ENCODE measurements at regions not wholly inside any gene's neighbourhood (a gene's known extent, or its start where the extent isn't known, plus 50 kb on each side); places are given as distances from the start of the nearest gene placed in this dataset.

DNA sequence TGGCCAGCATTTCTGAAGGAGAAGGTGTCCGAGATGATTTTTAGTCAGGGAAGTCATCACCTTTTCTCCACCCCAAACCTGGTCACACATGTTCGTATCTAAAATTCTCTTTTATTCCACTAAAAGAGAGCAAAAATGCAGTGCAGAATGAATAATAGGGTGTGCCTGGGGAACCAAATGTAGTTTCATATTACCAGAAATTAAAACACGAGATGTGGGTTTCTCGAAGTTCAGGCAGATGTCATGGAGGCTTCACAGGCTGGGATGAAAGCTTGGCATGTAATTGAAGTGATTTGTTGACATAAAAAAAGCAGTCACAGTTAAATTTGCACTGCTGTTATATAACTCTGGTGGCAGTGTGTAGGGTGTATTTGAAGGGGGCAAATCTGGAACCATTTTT lies 165.5 kb upstream of the PDE5A start:
- no peaks in the 10 kb centered on the region for H3K36me3 ChIP-seq (ENCODE audit: control insufficient read depth, insufficient read depth, low read length)
- no peak for DNase-seq (ENCODE audit: low read depth)
- H3K27me3 ChIP-seq (ENCODE audit: control insufficient read depth, insufficient read depth, low read length): no peaks in the 10 kb centered on the region
- H3K4me3 ChIP-seq (ENCODE audit: low read depth, low read length): no peak overlapping the region
- TF ChIP-seq, protein P1, sequence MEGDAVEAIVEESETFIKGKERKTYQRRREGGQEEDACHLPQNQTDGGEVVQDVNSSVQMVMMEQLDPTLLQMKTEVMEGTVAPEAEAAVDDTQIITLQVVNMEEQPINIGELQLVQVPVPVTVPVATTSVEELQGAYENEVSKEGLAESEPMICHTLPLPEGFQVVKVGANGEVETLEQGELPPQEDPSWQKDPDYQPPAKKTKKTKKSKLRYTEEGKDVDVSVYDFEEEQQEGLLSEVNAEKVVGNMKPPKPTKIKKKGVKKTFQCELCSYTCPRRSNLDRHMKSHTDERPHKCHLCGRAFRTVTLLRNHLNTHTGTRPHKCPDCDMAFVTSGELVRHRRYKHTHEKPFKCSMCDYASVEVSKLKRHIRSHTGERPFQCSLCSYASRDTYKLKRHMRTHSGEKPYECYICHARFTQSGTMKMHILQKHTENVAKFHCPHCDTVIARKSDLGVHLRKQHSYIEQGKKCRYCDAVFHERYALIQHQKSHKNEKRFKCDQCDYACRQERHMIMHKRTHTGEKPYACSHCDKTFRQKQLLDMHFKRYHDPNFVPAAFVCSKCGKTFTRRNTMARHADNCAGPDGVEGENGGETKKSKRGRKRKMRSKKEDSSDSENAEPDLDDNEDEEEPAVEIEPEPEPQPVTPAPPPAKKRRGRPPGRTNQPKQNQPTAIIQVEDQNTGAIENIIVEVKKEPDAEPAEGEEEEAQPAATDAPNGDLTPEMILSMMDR (IDR thresholded peaks at IDR 0.05; ENCODE audit: insufficient read depth, low read length, poor library complexity, severe bottlenecking): no peak

DNA sequence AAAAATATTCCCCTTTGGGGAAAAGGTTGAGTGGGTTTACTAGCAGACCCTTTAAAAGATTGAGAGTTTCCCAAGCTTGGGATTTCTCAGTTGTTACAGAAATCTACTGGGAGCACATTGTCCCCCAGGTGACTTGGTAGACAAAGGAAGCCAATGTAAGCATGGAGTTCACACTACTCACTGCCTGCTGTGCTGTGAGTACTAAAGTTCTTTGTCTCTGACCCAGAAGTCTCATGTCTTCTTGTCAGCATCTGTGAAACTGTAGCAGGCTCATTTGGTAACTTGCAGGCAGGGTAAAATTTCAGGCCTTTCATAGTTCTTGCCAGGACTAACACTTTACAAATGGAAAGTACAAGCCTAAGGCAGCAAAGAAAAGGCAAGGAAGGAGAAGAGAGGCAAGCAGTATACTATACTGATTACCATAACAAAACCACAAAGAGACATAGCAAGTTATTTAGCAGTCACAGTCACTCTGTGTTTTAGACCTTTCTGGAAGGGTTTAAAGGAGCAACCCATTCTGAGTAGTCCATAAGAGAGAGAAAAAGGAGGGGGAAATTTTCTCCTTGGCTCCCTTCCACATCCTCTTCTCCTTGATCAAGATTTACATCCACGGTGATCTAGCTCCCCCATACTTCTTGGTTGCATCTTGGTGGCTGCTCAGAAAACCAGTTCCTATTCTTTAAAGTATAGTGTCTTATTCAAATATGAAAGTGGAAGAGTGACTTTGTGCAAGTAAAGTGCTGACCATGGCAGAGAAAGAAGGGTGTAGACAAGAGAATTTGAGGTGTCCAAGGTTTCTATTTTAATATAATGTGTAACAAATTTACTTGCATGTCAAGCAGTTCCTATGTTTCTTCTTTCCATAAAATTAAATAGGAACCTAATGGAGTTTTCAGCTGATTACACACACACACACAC lies 160.0 kb upstream of the PDE5A start:
- no peaks in the 10 kb centered on the region for H3K36me3 ChIP-seq (ENCODE audit: control insufficient read depth, insufficient read depth, low read length)
- H3K4me3 ChIP-seq (ENCODE audit: low read depth, low read length): no peak overlapping the region
- DNase-seq (ENCODE audit: low read depth): no peak
- TF ChIP-seq, protein P1 (IDR thresholded peaks at IDR 0.05; ENCODE audit: insufficient read depth, low read length, poor library complexity, severe bottlenecking): no peak
- H3K27me3 ChIP-seq (ENCODE audit: control insufficient read depth, insufficient read depth, low read length): no peaks in the 10 kb centered on the region

DNA sequence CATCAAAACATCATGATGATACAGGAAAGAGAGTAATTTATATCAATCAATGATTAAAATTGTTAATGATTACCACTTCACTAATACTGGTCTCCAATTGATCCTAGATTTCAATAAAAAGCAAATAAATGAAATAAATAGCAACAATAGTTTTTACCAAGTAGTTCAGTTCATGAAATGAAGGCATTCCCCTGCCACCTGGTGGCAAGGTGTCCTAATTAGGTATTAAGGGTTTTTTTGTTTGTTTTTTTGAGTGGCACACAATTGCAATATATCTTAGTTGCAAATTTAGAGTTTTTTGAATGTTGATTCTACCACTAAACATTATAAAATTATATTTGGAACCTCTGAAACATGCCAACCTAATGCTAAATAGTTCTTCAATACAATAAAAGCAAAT lies 157.4 kb upstream of the PDE5A start:
- TF ChIP-seq, protein P1 (IDR thresholded peaks at IDR 0.05; ENCODE audit: insufficient read depth, low read length, poor library complexity, severe bottlenecking): peak; percentile 33
- H3K4me3 ChIP-seq (ENCODE audit: low read depth, low read length): no peak overlapping the region
- DNase-seq (ENCODE audit: low read depth): no peak

DNA sequence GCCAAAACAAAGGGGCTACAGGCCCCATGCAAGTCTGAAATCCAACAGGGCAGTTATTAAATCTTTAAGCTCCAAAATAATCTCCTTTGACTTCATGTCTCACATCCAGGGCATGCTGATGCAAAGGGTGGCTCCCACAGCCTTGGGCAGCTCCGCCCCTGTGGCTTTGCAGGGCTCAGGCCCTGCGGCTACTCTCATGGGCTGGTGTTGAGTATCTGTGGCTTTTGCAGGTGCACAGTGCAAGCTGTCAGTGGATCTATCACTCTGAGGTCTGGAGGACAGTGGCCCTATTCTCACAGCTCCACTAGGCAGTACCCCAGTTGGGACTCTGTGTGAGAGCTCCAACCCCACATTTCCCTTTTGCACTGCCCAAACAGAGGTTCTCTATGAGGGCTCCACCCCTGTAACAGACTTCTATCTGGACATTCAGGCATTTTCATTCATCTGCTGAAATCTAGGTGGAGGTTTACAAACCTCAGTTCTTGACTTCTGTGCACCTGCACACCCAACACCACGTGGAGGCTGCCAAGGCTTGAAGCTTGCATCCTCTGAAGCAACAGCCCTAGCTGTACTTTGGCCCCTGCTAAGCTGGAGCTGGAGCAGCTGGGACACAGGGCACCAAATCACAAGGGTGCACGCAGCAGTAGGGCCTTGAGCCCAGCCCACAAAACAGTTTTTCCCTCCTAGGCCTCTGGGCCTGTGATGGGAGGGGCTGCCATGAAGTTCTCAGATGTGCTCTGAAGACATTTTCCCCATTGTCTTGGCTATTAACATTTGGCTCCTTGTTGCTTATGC lies 154.8 kb upstream of the PDE5A start:
- TF ChIP-seq, protein P1 (IDR thresholded peaks at IDR 0.05; ENCODE audit: insufficient read depth, low read length, poor library complexity, severe bottlenecking): no peak
- no peak overlapping the region for H3K4me3 ChIP-seq (ENCODE audit: low read depth, low read length)
- no peak for DNase-seq (ENCODE audit: low read depth)
- no peaks in the 10 kb centered on the region for H3K36me3 ChIP-seq (ENCODE audit: control insufficient read depth, insufficient read depth, low read length)
- no peaks in the 10 kb centered on the region for H3K27me3 ChIP-seq (ENCODE audit: control insufficient read depth, insufficient read depth, low read length)

More for the DNA sequence above, 157.4 kb upstream of the PDE5A start:
- no peaks in the 10 kb centered on the region for H3K36me3 ChIP-seq (ENCODE audit: control insufficient read depth, insufficient read depth, low read length)
- no peaks in the 10 kb centered on the region for H3K27me3 ChIP-seq (ENCODE audit: control insufficient read depth, insufficient read depth, low read length)

DNA sequence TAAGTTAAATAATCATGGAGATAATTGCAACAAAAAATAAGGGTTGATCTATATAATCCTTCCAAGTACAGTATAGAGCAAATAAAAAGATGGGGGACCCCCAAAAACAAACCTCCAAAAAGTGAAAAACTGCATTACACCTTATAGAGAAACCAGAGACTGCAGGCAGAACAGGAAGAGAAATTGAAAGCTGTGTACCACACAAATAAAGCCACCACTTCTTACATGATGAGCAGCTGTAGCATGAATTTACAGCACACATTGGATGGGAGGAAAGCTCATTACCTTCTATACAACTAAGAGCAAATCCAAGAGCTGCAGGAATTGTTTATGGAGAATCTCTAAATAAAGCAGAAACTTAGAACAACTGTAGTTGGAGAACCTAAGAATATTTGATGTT lies 152.4 kb upstream of the PDE5A start:
- TF ChIP-seq, protein P1 (IDR thresholded peaks at IDR 0.05; ENCODE audit: insufficient read depth, low read length, poor library complexity, severe bottlenecking): no peak
- H3K36me3 ChIP-seq (ENCODE audit: control insufficient read depth, insufficient read depth, low read length): no peaks in the 10 kb centered on the region
- H3K27me3 ChIP-seq (ENCODE audit: control insufficient read depth, insufficient read depth, low read length): no peaks in the 10 kb centered on the region
- no peak overlapping the region for H3K4me3 ChIP-seq (ENCODE audit: low read depth, low read length)
- DNase-seq (ENCODE audit: low read depth): no peak
